ENCODE measurements at regions not wholly inside any gene's neighbourhood (a gene's known extent, or its start where the extent isn't known, plus 50 kb on each side); places are given as distances from the start of the nearest gene placed in this dataset.
"Not testable (repeated sequence)": the region's sequence is repeated elsewhere in the genome, so short reads cannot be mapped to it uniquely, and the experiment has no call there.

GRCh38 chr5:57976506-57976905 lies 483.4 kb downstream of the PLK2 start:
- Mint-ChIP-seq H3K4me3 (no peak overlapping the region), H3K27me3 (no peaks in the 10 kb centered on the region), H3K9me3 (ENCODE audit: insufficient read depth) (no peaks in the 10 kb centered on the region), H3K27ac (no peak overlapping the region), H3K4me1 (no peaks in the 10 kb centered on the region)
- Histone ChIP-seq H3K4me1 (ENCODE audit: control insufficient read depth in 2 of 2, insufficient read depth in 2 of 2, low read length in 2 of 2) (no peaks in the 10 kb centered on the region), H3K79me2 (ENCODE audit: control insufficient read depth, insufficient read depth, low read length) (no peaks in the 10 kb centered on the region), H3K36me3 (replicated peaks in 1 of 2; ENCODE audit: control extremely low read depth in 1 of 2, control insufficient read depth in 1 of 2, extremely low read depth in 1 of 2, insufficient read depth in 2 of 2, low read length in 1 of 2) (no peaks in the 10 kb centered on the region), H2AFZ (ENCODE audit: insufficient read depth, low read depth, low read length, poor library complexity, severe bottlenecking) (no peak overlapping the region), H3K9ac (ENCODE audit: low read length) (no peak overlapping the region), H3K27ac (ENCODE audit: low read length in 2 of 2) (no peak overlapping the region), H3K4me3 (ENCODE audit: control extremely low read depth in 1 of 5, extremely low read depth in 1 of 5, insufficient read depth in 1 of 5, low read depth in 2 of 5, low read length in 4 of 5) (no peak overlapping the region), H3K9me3 (ENCODE audit: control extremely low read depth in 1 of 3, control insufficient read depth in 2 of 3, insufficient read depth in 1 of 3, low read length in 2 of 3) (peaks cover 0 to 7% (median 0%) of the 10 kb centered on the region in 3 donors), H4K20me1 (ENCODE audit: control insufficient read depth, insufficient read depth, low read length, poor library complexity, severe bottlenecking) (no peaks in the 10 kb centered on the region), H3K4me2 (replicated peaks; ENCODE audit: low read depth, low read length, poor library complexity, severe bottlenecking) (no peak overlapping the region), H3K27me3 (replicated peaks in 1 of 4; ENCODE audit: control extremely low read depth in 1 of 4, control insufficient read depth in 3 of 4, insufficient read depth in 4 of 4, low read length in 3 of 4) (no peaks in the 10 kb centered on the region)
- ATAC-seq (ENCODE audit: low read depth) (no peak), DNase-seq (no peak)
- intact Hi-C loops (cut with micrococcal nuclease) = no loop called here
- CTCF ChIA-PET = interaction anchor here (0.6 kb wide), 1 partner anchor 17 kb away, joined by 3 read pairs; no protein-coding TSS in a partner anchor
- POLR2A ChIA-PET = no interaction called here
- no CpG with 5 or more reads among the region's 2 CpGs for WGBS (ENCODE audit: insufficient coverage)
- TF ChIP-seq CTCF (IDR thresholded peaks at IDR 0.05) = no peak
- no peak for TF ChIP-seq EZH2 (IDR thresholded peaks at IDR 0.05; ENCODE audit: borderline replicate concordance, insufficient read depth, low read depth, low read length, poor library complexity, severe bottlenecking)

GRCh38 chr5:57972099-57972498 lies 487.8 kb downstream of the PLK2 start:
- H3K9me3 Mint-ChIP-seq (ENCODE audit: insufficient read depth); DNase-seq; H3K27me3 Mint-ChIP-seq; H3K4me3 Mint-ChIP-seq; H3K27ac ChIP-seq (ENCODE audit: low read length in 2 of 2); H3K9me3 ChIP-seq (ENCODE audit: control extremely low read depth in 1 of 3, control insufficient read depth in 2 of 3, insufficient read depth in 1 of 3, low read length in 2 of 3); H3K9ac ChIP-seq (ENCODE audit: low read length); POLR2A ChIA-PET; H2AFZ ChIP-seq (ENCODE audit: insufficient read depth, low read depth, low read length, poor library complexity, severe bottlenecking); CTCF ChIA-PET; H3K4me2 ChIP-seq (replicated peaks; ENCODE audit: low read depth, low read length, poor library complexity, severe bottlenecking); H3K79me2 ChIP-seq (ENCODE audit: control insufficient read depth, insufficient read depth, low read length); H3K4me3 ChIP-seq (ENCODE audit: control extremely low read depth in 1 of 5, extremely low read depth in 1 of 5, insufficient read depth in 1 of 5, low read depth in 2 of 5, low read length in 4 of 5); intact Hi-C loops (cut with micrococcal nuclease); H4K20me1 ChIP-seq (ENCODE audit: control insufficient read depth, insufficient read depth, low read length, poor library complexity, severe bottlenecking); H3K36me3 ChIP-seq (replicated peaks in 1 of 2; ENCODE audit: control extremely low read depth in 1 of 2, control insufficient read depth in 1 of 2, extremely low read depth in 1 of 2, insufficient read depth in 2 of 2, low read length in 1 of 2); H3K4me1 Mint-ChIP-seq; H3K27me3 ChIP-seq (replicated peaks in 1 of 4; ENCODE audit: control extremely low read depth in 1 of 4, control insufficient read depth in 3 of 4, insufficient read depth in 4 of 4, low read length in 3 of 4); H3K27ac Mint-ChIP-seq; H3K4me1 ChIP-seq (ENCODE audit: control insufficient read depth in 2 of 2, insufficient read depth in 2 of 2, low read length in 2 of 2); ATAC-seq (ENCODE audit: low read depth): not testable (repeated sequence)
- no CpG with 5 or more reads among the region's 7 CpGs for WGBS (ENCODE audit: insufficient coverage)
